Endothelial cell of umbilical vein (primary cell): ENCODE measurements at regions not wholly inside any gene's neighbourhood (a gene's known extent, or its start where the extent isn't known, plus 50 kb on each side); places are given as distances from the start of the nearest gene placed in this dataset.

Experiments
- BruUV-seq: library from RNA; stranded (reverse); fragments of 400-500 nt; replicated peaks from 2 replicates; lab custom pipeline; 2021; lab: Mats Ljungman, UMichigan
- CTCF ChIA-PET: fragments of 300-600, 350-600 bp; sonication (Branson Sonifier 250); formaldehyde crosslinking; loops from one replicate; lab custom pipeline; 2021; ENCODE audit warnings: antibody characterized with exemption, inconsistent platforms; lab: Charles Lee
- POLR2A ChIA-PET: fragments of 300-600, 350-600 bp; sonication (Branson Sonifier 250); formaldehyde crosslinking; loops from one replicate; lab custom pipeline; 2021; ENCODE audit warnings: antibody characterized with exemption, inconsistent platforms; lab: Charles Lee
- DNase-seq: peaks from one replicate; pipeline ENCODE4 v3.0.0-alpha.2; 2011; ENCODE audit warnings: low read depth, low spot score
- FAIRE-seq: peaks from 2 replicates; lab custom pipeline; 2011; peaks lifted over from hg19 to GRCh38; lab: Jason Lieb, UNC
- H2AFZ ChIP-seq: 2 replicates; pipeline ENCODE4 v1.6.0; 2012; ENCODE audit warnings: low read depth, low read length, control low read depth, inconsistent platforms
- H3K27ac ChIP-seq: 2 replicates; pipeline ENCODE4 v1.5.1; 2011; ENCODE audit warnings: low read depth, mild to moderate bottlenecking, control low read depth, low read length, moderate library complexity; ENCODE audit not compliant: insufficient read depth
- H3K27me3 ChIP-seq, 2 experiments: 2 replicates each; pipeline versions ENCODE4 v1.6.0 to v1.6.1; 2011; ENCODE audit warnings: low read length in 2 of 2, mixed read lengths in 1 of 2; ENCODE audit not compliant: control insufficient read depth in 2 of 2, insufficient read depth in 2 of 2
- H3K36me3 ChIP-seq, 2 experiments: 2 replicates in 1 of 2; 3 replicates in 1 of 2; pipeline ENCODE4 v1.5.1; 2011; ENCODE audit warnings: low read length in 2 of 2, mild to moderate bottlenecking in 1 of 2, moderate library complexity in 1 of 2; ENCODE audit not compliant: control insufficient read depth in 2 of 2, insufficient read depth in 2 of 2; ENCODE audit errors: extremely low read depth in 1 of 2
- H3K4me1 ChIP-seq: 3 replicates; pipeline ENCODE4 v1.5.1; 2011; ENCODE audit warnings: mild to moderate bottlenecking, low read length; ENCODE audit not compliant: control insufficient read depth, insufficient read depth; ENCODE audit errors: extremely low read depth
- H3K4me2 ChIP-seq: 2 replicates; pipeline ENCODE4 v1.6.1; 2011; ENCODE audit warnings: low read length, control low read depth, mixed read lengths; ENCODE audit not compliant: insufficient read depth
- H3K4me3 ChIP-seq, 3 experiments: fragments of 200-600 bp in 1 of 3; sonication (generic), shearing (Covaris generic) in 1 of 3; replicated peaks in 1 of 3; 2 replicates each; pipeline ENCODE4 v1.5.1; 2011 to 2016; ENCODE audit warnings: control low read depth in 3 of 3, low read length in 3 of 3, mild to moderate bottlenecking in 2 of 3, inconsistent platforms in 1 of 3, low read depth in 1 of 3, moderate library complexity in 1 of 3; ENCODE audit not compliant: insufficient read depth in 1 of 3
- H3K79me2 ChIP-seq: 2 replicates; pipeline ENCODE4 v1.6.0; 2012; ENCODE audit warnings: low read length, inconsistent platforms; ENCODE audit not compliant: control insufficient read depth, insufficient read depth
- H3K9ac ChIP-seq: replicated peaks from 2 replicates; pipeline ENCODE3; 2011; ENCODE audit warnings: low read length, control low read depth; ENCODE audit not compliant: insufficient read depth; ENCODE audit errors: extremely low read depth
- H3K9me1 ChIP-seq: replicated peaks from 3 replicates; pipeline ENCODE4 v1.6.0; 2011; ENCODE audit warnings: mild to moderate bottlenecking, low read length; ENCODE audit not compliant: control insufficient read depth, insufficient read depth; ENCODE audit errors: extremely low read depth
- H3K9me3 ChIP-seq: replicated peaks from 2 replicates; pipeline ENCODE4 v1.5.1; 2012; ENCODE audit warnings: low read length, inconsistent platforms; ENCODE audit not compliant: control insufficient read depth, insufficient read depth
- H4K20me1 ChIP-seq: replicated peaks from 2 replicates; pipeline ENCODE3; 2011; ENCODE audit warnings: mild to moderate bottlenecking, low read length; ENCODE audit not compliant: control insufficient read depth, insufficient read depth; ENCODE audit errors: extremely low read depth
- CTCF ChIP-seq, 2 donors: IDR thresholded peaks; 1 replicate in 1 of 2; 2 replicates in 1 of 2; pipeline ENCODE4 v1.5.1; 2011; ENCODE audit warnings: low read length in 2 of 2, mild to moderate bottlenecking in 2 of 2, moderate library complexity in 2 of 2, control low read depth in 1 of 2, inconsistent platforms in 1 of 2, low read depth in 1 of 2; ENCODE audit not compliant: insufficient read depth in 1 of 2; ENCODE audit errors: extremely low read depth in 1 of 2
- EZH2 ChIP-seq: IDR thresholded peaks from 2 replicates; pipeline ENCODE4 v1.6.1; 2012; ENCODE audit warnings: borderline replicate concordance, low read depth, mild to moderate bottlenecking, moderate library complexity, low read length, inconsistent platforms; ENCODE audit not compliant: severe bottlenecking
- FOS ChIP-seq: IDR thresholded peaks from 2 replicates; pipeline ENCODE4 v1.6.1; 2011; ENCODE audit warnings: mild to moderate bottlenecking, low read length, moderate library complexity, borderline replicate concordance; ENCODE audit not compliant: insufficient read depth
- GATA2 ChIP-seq: IDR thresholded peaks from 2 replicates; pipeline ENCODE4 v1.7.0; 2011; ENCODE audit warnings: low read depth, mild to moderate bottlenecking, moderate library complexity, mixed read lengths, low read length; ENCODE audit not compliant: insufficient read length, insufficient read depth
- JUN ChIP-seq: IDR thresholded peaks from 2 replicates; pipeline ENCODE4 v1.6.1; 2011; ENCODE audit warnings: borderline replicate concordance, low read depth; ENCODE audit not compliant: insufficient read length, insufficient read depth
- MAX ChIP-seq: IDR thresholded peaks from 2 replicates; pipeline ENCODE4 v1.6.1; 2011; ENCODE audit not compliant: insufficient read depth, insufficient read length
- MYC ChIP-seq: IDR thresholded peaks from one replicate; pipeline ENCODE4 v1.6.1; 2011; ENCODE audit warnings: mild to moderate bottlenecking, low read depth, low read length
- POLR2A ChIP-seq: IDR thresholded peaks from 2 replicates; pipeline ENCODE4 v1.6.1; 2012; ENCODE audit warnings: low read depth, mild to moderate bottlenecking, control low read depth, low read length
- POLR2AphosphoS5 ChIP-seq: IDR thresholded peaks from 2 replicates; pipeline ENCODE4 v1.6.1; 2012; ENCODE audit warnings: low read depth, mild to moderate bottlenecking, control low read depth, low read length, moderate library complexity; ENCODE audit not compliant: insufficient read depth
- dilution Hi-C: fragments of 300-500 bp; cut with MboI; formaldehyde crosslinking; loops from one replicate; pipeline ENCODE4 v1.15.0; 2019; ENCODE audit warnings: low sequenced_read_pairs; ENCODE audit not compliant: extremely low pct_ligation_motif_present
- intact Hi-C: fragments of 100-400 bp; cut with micrococcal nuclease; formaldehyde crosslinking; loops from one replicate; pipeline ENCODE4 v1.10.0; 2022

- ChIA-PET POLR2A (no interaction called here), CTCF (no interaction called here)
- H4K20me1 ChIP-seq: no peaks in the 10 kb centered on the region
- H3K4me1 ChIP-seq: no peaks in the 10 kb centered on the region
- H3K9ac ChIP-seq: no peak overlapping the region
- dilution Hi-C loops (no loop called here), intact Hi-C loops (no loop called here)
- no peak overlapping the region for H3K27ac ChIP-seq
- no peak for DNase-seq
- no TSS peak for BruUV-seq
- H3K9me1 ChIP-seq: no peaks in the 10 kb centered on the region
- no peaks in the 10 kb centered on the region for H3K36me3 ChIP-seq
- H2AFZ ChIP-seq: no peak overlapping the region
- H3K9me3 ChIP-seq: no peaks in the 10 kb centered on the region
- no peaks in the 10 kb centered on the region for H3K79me2 ChIP-seq
- TF ChIP-seq POLR2A (no peak), JUN (no peak), CTCF (IDR thresholded peaks at IDR 0.05; ENCODE audit: extremely low read depth in 1 of 2, insufficient read depth in 1 of 2, low read depth in 1 of 2, low read length in 2 of 2) (no peak), EZH2 (no peak), FOS (no peak), MYC (no peak), MAX (no peak), GATA2 (no peak), POLR2AphosphoS5 (no peak)
- H3K4me2 ChIP-seq: no peak overlapping the region
- H3K4me3 ChIP-seq: no peak overlapping the region
- FAIRE-seq: no peak
- no peaks in the 10 kb centered on the region for H3K27me3 ChIP-seq
These were observed 82.8 kb upstream of the E2F3 start for GRCh38 chr6:20318851-20319387.
